ENCODE measurements at regions not wholly inside any gene's neighbourhood (a gene's known extent, or its start where the extent isn't known, plus 50 kb on each side); places are given as distances from the start of the nearest gene placed in this dataset.
A peak's percentile ranks its signal among the peaks of the same experiment; 100 is the strongest.

- H3K9me3 ChIP-seq (ENCODE audit: low read depth) = no peaks in the 10 kb centered on the region
- DNase-seq (ENCODE audit: low read depth in 1 of 2, low spot score in 1 of 2) = peak in 1 of 2 donors; percentile 50
These were observed 281.9 kb downstream of the GAS1 start for GRCh38 chr9:86665416-86665815.

GRCh38 chr9:86664603-86665002, 282.7 kb downstream of the GAS1 start:
- no peak for TF ChIP-seq CTCF (IDR thresholded peaks at IDR 0.05; ENCODE audit: low read depth, low read length)
- H3K9me3 ChIP-seq (ENCODE audit: low read depth) = no peaks in the 10 kb centered on the region
- no peaks in the 10 kb centered on the region for H3K4me1 ChIP-seq (ENCODE audit: low read depth)
- no peaks in the 10 kb centered on the region for H3K36me3 ChIP-seq
- no peak overlapping the region for H3K4me3 ChIP-seq
- H3K27ac ChIP-seq = no peak overlapping the region
- peak in 1 of 2 donors; percentile 24 for DNase-seq (ENCODE audit: low read depth in 1 of 2, low spot score in 1 of 2)
- peaks cover 3% of the 10 kb centered on the region for H3K27me3 ChIP-seq

More at GRCh38 chr9:86665416-86665815, 281.9 kb downstream of the GAS1 start:
- TF ChIP-seq CTCF (IDR thresholded peaks at IDR 0.05; ENCODE audit: low read depth, low read length) = no peak
- H3K36me3 ChIP-seq = no peaks in the 10 kb centered on the region
- no peaks in the 10 kb centered on the region for H3K4me1 ChIP-seq (ENCODE audit: low read depth)
- H3K4me3 ChIP-seq = no peak overlapping the region
- H3K27ac ChIP-seq = no peak overlapping the region
- peaks cover 3% of the 10 kb centered on the region for H3K27me3 ChIP-seq

- H3K4me1 ChIP-seq (ENCODE audit: low read depth) = no peaks in the 10 kb centered on the region
- no peaks in the 10 kb centered on the region for H3K9me3 ChIP-seq (ENCODE audit: low read depth)
- H3K27me3 ChIP-seq = peaks cover 3% of the 10 kb centered on the region
- no peaks in the 10 kb centered on the region for H3K36me3 ChIP-seq
- H3K27ac ChIP-seq = no peak overlapping the region
- H3K4me3 ChIP-seq = no peak overlapping the region
- DNase-seq (ENCODE audit: low read depth in 1 of 2, low spot score in 1 of 2) = no peak
- TF ChIP-seq CTCF (IDR thresholded peaks at IDR 0.05; ENCODE audit: low read depth, low read length) = no peak
These were observed 283.4 kb downstream of the GAS1 start for GRCh38 chr9:86663905-86664304.

GRCh38 chr9:86662890-86663468, 284.3 kb downstream of the GAS1 start:
- no peaks in the 10 kb centered on the region for H3K9me3 ChIP-seq (ENCODE audit: low read depth)
- TF ChIP-seq CTCF (IDR thresholded peaks at IDR 0.05; ENCODE audit: low read depth, low read length) = no peak
- peaks cover 3% of the 10 kb centered on the region for H3K27me3 ChIP-seq
- H3K36me3 ChIP-seq = no peaks in the 10 kb centered on the region
- DNase-seq (ENCODE audit: low read depth in 1 of 2, low spot score in 1 of 2) = no peak
- H3K4me3 ChIP-seq = no peak overlapping the region
- no peak overlapping the region for H3K27ac ChIP-seq
- H3K4me1 ChIP-seq (ENCODE audit: low read depth) = no peaks in the 10 kb centered on the region

GRCh38 chr9:86660146-86660943, 287.0 kb downstream of the GAS1 start:
- TF ChIP-seq CTCF (IDR thresholded peaks at IDR 0.05; ENCODE audit: low read depth, low read length) = no peak

More at GRCh38 chr9:86660146-86660943, 287.0 kb downstream of the GAS1 start:
- Histone ChIP-seq H3K27me3 (peaks cover 1% of the 10 kb centered on the region), H3K4me1 (ENCODE audit: low read depth) (no peaks in the 10 kb centered on the region), H3K9me3 (ENCODE audit: low read depth) (no peaks in the 10 kb centered on the region), H3K27ac (no peak overlapping the region), H3K4me3 (no peak overlapping the region), H3K36me3 (no peaks in the 10 kb centered on the region)
- peak in 1 of 2 donors; percentile 78 for DNase-seq (ENCODE audit: low read depth in 1 of 2, low spot score in 1 of 2)
